HepG2 (cell line): ENCODE measurements at regions not wholly inside any gene's neighbourhood (a gene's known extent, or its start where the extent isn't known, plus 50 kb on each side); places are given as distances from the start of the nearest gene placed in this dataset.

Source experiments
- ATAC-seq: fragments of 200-7000 bp; cut with Tn5 transposase; 3 replicates; pipeline ENCODE4 v1.9.1; 2020; ENCODE audit warnings: mild to moderate bottlenecking, moderate library complexity
- BruUV-seq: library from RNA; stranded (reverse); fragments of 400-500 nt; replicated peaks from 2 replicates; lab custom pipeline; 2021; lab: Mats Ljungman, UMichigan
- CTCF ChIA-PET: fragments of 300-600 bp; formaldehyde crosslinking; extraction: SDS; loops from one replicate; lab custom pipeline; 2021; ENCODE audit warnings: low total read pairs, inconsistent platforms, low intra/inter-chr PET ratio; lab: Yijun Ruan, JAX
- POLR2A ChIA-PET: fragments of 350-600 bp; sonication (Branson Sonifier 250); formaldehyde crosslinking; loops from one replicate; lab custom pipeline; 2020; ENCODE audit warnings: antibody characterized with exemption, inconsistent platforms; lab: Yijun Ruan, JAX
- DNase-seq: peaks from one replicate; pipeline ENCODE4 v3.0.0-alpha.2; 2015; ENCODE audit warnings: low spot score
- FAIRE-seq: peaks from 3 replicates; lab custom pipeline; 2011; peaks lifted over from hg19 to GRCh38; lab: Jason Lieb, UNC
- H2AFZ ChIP-seq: one replicate; pipeline ENCODE4 v1.6.1; 2011; ENCODE audit warnings: low read length, inconsistent platforms
- H3K27ac ChIP-seq: fragments of 300-600 bp; 3 replicates; pipeline ENCODE4 v1.8.0; 2011; ENCODE audit warnings: mixed run types, mild to moderate bottlenecking, mixed read lengths, low read length, inconsistent platforms; ENCODE audit not compliant: insufficient read depth; ENCODE audit errors: extremely low read length
- H3K27me3 ChIP-seq, 2 experiments: fragments of 200-600 bp in 1 of 2; 2 replicates in 1 of 2; 3 replicates in 1 of 2; pipeline versions ENCODE4 v1.6.0 to v1.8.0; 2011; ENCODE audit warnings: low read length in 2 of 2, mild to moderate bottlenecking in 2 of 2, moderate library complexity in 2 of 2, inconsistent platforms in 1 of 2; ENCODE audit not compliant: insufficient read depth in 2 of 2, control insufficient read depth in 1 of 2
- H3K36me3 ChIP-seq, 2 experiments: fragments of 200-600 bp in 1 of 2; replicated peaks in 1 of 2; 2 replicates in 1 of 2; 3 replicates in 1 of 2; pipeline versions ENCODE4 v1.5.1 to v1.8.0; 2011; ENCODE audit warnings: low read length in 2 of 2, inconsistent platforms in 1 of 2; ENCODE audit not compliant: insufficient read depth in 2 of 2, control insufficient read depth in 1 of 2
- H3K4me1 ChIP-seq: 2 replicates; pipeline ENCODE4 v1.5.1; 2012; ENCODE audit warnings: low read length, inconsistent platforms; ENCODE audit not compliant: insufficient read depth
- H3K4me2 ChIP-seq: 2 replicates; pipeline ENCODE4 v1.6.0; 2011; ENCODE audit warnings: low read depth, low read length, inconsistent platforms
- H3K4me3 ChIP-seq, 3 experiments: fragments of 200-600 bp in 1 of 3; sonication (generic), shearing (Covaris generic) in 1 of 3; replicated peaks in 1 of 3; 2 replicates each; pipeline ENCODE4 v1.5.1; 2011 to 2016; ENCODE audit warnings: low read length in 3 of 3, inconsistent platforms in 2 of 3, low read depth in 2 of 3, mild to moderate bottlenecking in 2 of 3, control low read depth in 1 of 3, mixed read lengths in 1 of 3; ENCODE audit not compliant: insufficient read depth in 1 of 3
- H3K79me2 ChIP-seq: one replicate; pipeline ENCODE4 v1.6.1; 2011; ENCODE audit warnings: low read length, inconsistent platforms; ENCODE audit not compliant: insufficient read depth
- H3K9ac ChIP-seq: 2 replicates; pipeline ENCODE4 v1.6.0; 2011; ENCODE audit warnings: mild to moderate bottlenecking, low read depth, low read length, inconsistent platforms; ENCODE audit not compliant: insufficient read depth
- H3K9me3 ChIP-seq: 2 replicates; pipeline ENCODE4 v1.5.1; 2012; ENCODE audit warnings: mild to moderate bottlenecking, low read length
- H4K20me1 ChIP-seq: 2 replicates; pipeline ENCODE4 v1.6.0; 2011; ENCODE audit warnings: inconsistent platforms, mild to moderate bottlenecking, low read length, moderate library complexity; ENCODE audit not compliant: insufficient read depth
- CEBPB ChIP-seq: IDR thresholded peaks from 2 replicates; pipeline ENCODE4 v1.6.1; 2011; ENCODE audit warnings: low read depth, low read length, improper control_type of control experiment, borderline replicate concordance
- HOXA5 ChIP-seq: sonication (generic); formaldehyde crosslinking; IDR thresholded peaks from 2 replicates; pipeline ENCODE4 v1.4.0; 2020; ENCODE audit warnings: missing genetic modification reagents
- MEF2D ChIP-seq: sonication (generic); formaldehyde crosslinking; IDR thresholded peaks from 2 replicates; pipeline ENCODE4 v1.5.1; 2020; ENCODE audit warnings: mild to moderate bottlenecking, missing genetic modification reagents
- SKI ChIP-seq: fragments of 450-650 bp; IDR thresholded peaks from one replicate; pipeline ENCODE4 v1.6.1; 2018; ENCODE audit warnings: mild to moderate bottlenecking; ENCODE audit not compliant: partially characterized antibody
- ZBTB8A ChIP-seq: sonication (generic); formaldehyde crosslinking; IDR thresholded peaks from 2 replicates; pipeline ENCODE4 v1.4.0; 2020; ENCODE audit warnings: mild to moderate bottlenecking, low read depth, missing genetic modification reagents, borderline replicate concordance
- ZMYM3 ChIP-seq: sonication (generic); formaldehyde crosslinking; IDR thresholded peaks from 2 replicates; pipeline ENCODE4 v1.5.1; 2020; ENCODE audit warnings: mild to moderate bottlenecking, missing genetic modification reagents
- ZNF256 ChIP-seq: sonication (generic); formaldehyde crosslinking; conservative IDR thresholded peaks from 2 replicates; pipeline ENCODE4 v1.4.0; 2020; ENCODE audit warnings: missing genetic modification reagents
- ZNF552 ChIP-seq: sonication (generic); formaldehyde crosslinking; IDR thresholded peaks from 2 replicates; pipeline ENCODE4 v1.9.0; 2022; ENCODE audit warnings: missing genetic modification reagents, mild to moderate bottlenecking, borderline replicate concordance
- ZNF615 ChIP-seq: sonication (generic); formaldehyde crosslinking; IDR thresholded peaks from 2 replicates; pipeline ENCODE4 v1.5.0; 2020; ENCODE audit warnings: mild to moderate bottlenecking, missing genetic modification reagents, borderline replicate concordance
- ZNF775 ChIP-seq: sonication (generic); formaldehyde crosslinking; IDR thresholded peaks from 2 replicates; pipeline ENCODE4 v1.4.0; 2020; ENCODE audit warnings: missing genetic modification reagents, mild to moderate bottlenecking, moderate library complexity, borderline replicate concordance
- ZNF878 ChIP-seq: sonication (generic); formaldehyde crosslinking; IDR thresholded peaks from 2 replicates; pipeline ENCODE4 v1.8.1; 2023; ENCODE audit warnings: mild to moderate bottlenecking, missing genetic modification reagents, moderate library complexity
- WGBS: methylation state at CpG from one replicate; pipeline ENCODE4 v1.1.6; 2017; ENCODE audit warnings: low lambda C conversion rate; 5-methylcytosine and 5-hydroxymethylcytosine counted together
- in situ Hi-C: cut with HindIII; loops from 2 replicates; pipeline ENCODE4 v1.10.0; 2017; ENCODE audit warnings: low pct_unique_long_range_greater_than_20kb; ENCODE audit not compliant: extremely low pct_ligation_motif_present
- intact Hi-C: fragments of 100-400 bp; cut with micrococcal nuclease; formaldehyde crosslinking; loops from one replicate; pipeline ENCODE4 v1.10.0; 2022; ENCODE audit not compliant: unreplicated experiment
- TF ChIP-seq, protein P1 (sequence below): IDR thresholded peaks from 2 replicates; pipeline ENCODE4 v1.6.1; 2016; ENCODE audit warnings: low read depth
- TF ChIP-seq, protein P2 (sequence below): sonication (generic); formaldehyde crosslinking; IDR thresholded peaks from 2 replicates; pipeline ENCODE4 v1.4.0; 2020; ENCODE audit warnings: missing genetic modification reagents, borderline replicate concordance

DNA sequence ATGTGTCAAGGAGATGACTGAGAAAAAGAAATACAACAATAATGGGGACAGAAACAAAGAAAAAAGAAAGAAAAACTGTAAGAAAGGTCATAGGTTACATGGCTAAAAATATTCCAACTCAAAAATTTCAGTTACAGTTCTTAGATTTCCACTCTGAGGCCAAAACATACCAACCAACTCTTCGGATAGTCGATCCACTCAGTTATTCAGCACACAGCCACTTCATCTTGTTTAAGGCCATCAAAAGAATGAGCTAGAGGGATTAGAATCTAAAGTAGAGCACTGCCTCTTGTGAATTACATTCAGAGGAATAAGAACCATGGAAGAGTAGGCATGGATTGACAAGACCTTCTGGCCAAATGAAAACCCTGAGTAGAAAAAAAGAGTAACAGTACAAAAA is 277.0 kb downstream of the MRPL39 start:
- no peak overlapping the region for H2AFZ ChIP-seq
- 3% methylated on average over 2 of the region's 2 CpGs for WGBS

DNA sequence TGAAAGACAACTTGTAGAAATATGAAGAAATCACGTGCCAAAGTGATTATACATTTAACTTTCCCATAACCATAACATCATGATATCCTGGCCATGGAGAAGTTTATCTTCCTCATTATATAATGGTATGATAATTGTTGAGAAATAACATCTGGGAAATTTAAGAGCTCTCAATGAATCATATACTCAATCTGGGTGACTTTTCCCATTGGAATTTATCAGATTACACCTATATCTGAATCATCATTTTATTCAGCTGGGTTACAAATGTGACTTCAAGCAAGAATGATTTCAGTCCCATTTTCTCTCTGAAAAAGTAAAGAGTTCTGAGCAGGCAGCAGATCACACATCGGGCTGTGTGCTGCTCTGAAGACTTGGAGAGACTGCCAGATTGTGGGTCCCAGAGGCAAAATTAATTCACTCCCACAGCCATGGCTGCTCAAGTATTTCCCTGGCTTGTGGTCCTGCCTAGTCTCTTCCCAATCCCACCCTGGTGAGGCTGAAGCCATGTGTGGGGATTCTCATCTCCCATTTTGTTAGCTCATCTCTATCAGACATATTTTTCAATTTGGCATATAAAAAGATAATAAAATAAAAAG is 278.0 kb downstream of the MRPL39 start:
- H3K27me3 ChIP-seq = no peaks in the 10 kb centered on the region
- no peak overlapping the region for H3K27ac ChIP-seq
- H3K4me2 ChIP-seq = no peak overlapping the region
- FAIRE-seq (no peak), DNase-seq (no peak), ATAC-seq (no peak)
- POLR2A ChIA-PET = no interaction called here
- no peaks in the 10 kb centered on the region for H3K36me3 ChIP-seq
- H3K9ac ChIP-seq = no peak overlapping the region
- H3K4me3 ChIP-seq = no peak overlapping the region
- CTCF ChIA-PET = no interaction called here
- no peaks in the 10 kb centered on the region for H3K4me1 ChIP-seq
- no peaks in the 10 kb centered on the region for H3K79me2 ChIP-seq
- no peak overlapping the region for H2AFZ ChIP-seq
- TF ChIP-seq SKI = no peak
- no peak for TF ChIP-seq MEF2D (CRISPR knock-in tag)
- TF ChIP-seq, protein P1, sequence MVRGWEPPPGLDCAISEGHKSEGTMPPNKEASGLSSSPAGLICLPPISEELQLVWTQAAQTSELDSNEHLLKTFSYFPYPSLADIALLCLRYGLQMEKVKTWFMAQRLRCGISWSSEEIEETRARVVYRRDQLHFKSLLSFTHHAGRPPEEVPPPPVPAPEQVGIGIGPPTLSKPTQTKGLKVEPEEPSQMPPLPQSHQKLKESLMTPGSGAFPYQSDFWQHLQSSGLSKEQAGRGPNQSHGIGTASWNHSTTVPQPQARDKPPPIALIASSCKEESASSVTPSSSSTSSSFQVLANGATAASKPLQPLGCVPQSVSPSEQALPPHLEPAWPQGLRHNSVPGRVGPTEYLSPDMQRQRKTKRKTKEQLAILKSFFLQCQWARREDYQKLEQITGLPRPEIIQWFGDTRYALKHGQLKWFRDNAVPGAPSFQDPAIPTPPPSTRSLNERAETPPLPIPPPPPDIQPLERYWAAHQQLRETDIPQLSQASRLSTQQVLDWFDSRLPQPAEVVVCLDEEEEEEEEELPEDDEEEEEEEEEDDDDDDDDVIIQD (CRISPR knock-in tag) = no peak
- TF ChIP-seq HOXA5 (CRISPR knock-in tag) = no peak
- TF ChIP-seq, protein P2, sequence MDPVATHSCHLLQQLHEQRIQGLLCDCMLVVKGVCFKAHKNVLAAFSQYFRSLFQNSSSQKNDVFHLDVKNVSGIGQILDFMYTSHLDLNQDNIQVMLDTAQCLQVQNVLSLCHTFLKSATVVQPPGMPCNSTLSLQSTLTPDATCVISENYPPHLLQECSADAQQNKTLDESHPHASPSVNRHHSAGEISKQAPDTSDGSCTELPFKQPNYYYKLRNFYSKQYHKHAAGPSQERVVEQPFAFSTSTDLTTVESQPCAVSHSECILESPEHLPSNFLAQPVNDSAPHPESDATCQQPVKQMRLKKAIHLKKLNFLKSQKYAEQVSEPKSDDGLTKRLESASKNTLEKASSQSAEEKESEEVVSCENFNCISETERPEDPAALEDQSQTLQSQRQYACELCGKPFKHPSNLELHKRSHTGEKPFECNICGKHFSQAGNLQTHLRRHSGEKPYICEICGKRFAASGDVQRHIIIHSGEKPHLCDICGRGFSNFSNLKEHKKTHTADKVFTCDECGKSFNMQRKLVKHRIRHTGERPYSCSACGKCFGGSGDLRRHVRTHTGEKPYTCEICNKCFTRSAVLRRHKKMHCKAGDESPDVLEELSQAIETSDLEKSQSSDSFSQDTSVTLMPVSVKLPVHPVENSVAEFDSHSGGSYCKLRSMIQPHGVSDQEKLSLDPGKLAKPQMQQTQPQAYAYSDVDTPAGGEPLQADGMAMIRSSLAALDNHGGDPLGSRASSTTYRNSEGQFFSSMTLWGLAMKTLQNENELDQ (CRISPR knock-in tag) = no peak
- no peak for TF ChIP-seq CEBPB
- TF ChIP-seq ZNF552 (CRISPR knock-in tag) = no peak
- no peak for TF ChIP-seq ZNF256 (CRISPR knock-in tag)
- no peak for TF ChIP-seq ZBTB8A (CRISPR knock-in tag)
- TF ChIP-seq ZNF775 (CRISPR knock-in tag) = no peak
- no TSS peak for BruUV-seq
- intact Hi-C loops (no loop called here), in situ Hi-C loops (no loop called here)
- peaks cover 77% of the 10 kb centered on the region for H3K9me3 ChIP-seq
- H4K20me1 ChIP-seq = no peaks in the 10 kb centered on the region
- WGBS = 2% methylated on average over 2 of the region's 2 CpGs

More for the DNA sequence above, 277.0 kb downstream of the MRPL39 start:
- POLR2A ChIA-PET = no interaction called here
- TF ChIP-seq ZNF878 (CRISPR knock-in tag) = no peak
- TF ChIP-seq ZNF615 = no peak
- TF ChIP-seq ZMYM3 (CRISPR knock-in tag) = no peak
- no peaks in the 10 kb centered on the region for H3K36me3 ChIP-seq
- DNase-seq = no peak
- intact Hi-C loops (no loop called here), in situ Hi-C loops (no loop called here)
- no peak for FAIRE-seq
- no peak overlapping the region for H3K27ac ChIP-seq
- peaks cover 80% of the 10 kb centered on the region for H3K9me3 ChIP-seq
- H4K20me1 ChIP-seq = no peaks in the 10 kb centered on the region
- no peak overlapping the region for H3K9ac ChIP-seq
- H3K4me3 ChIP-seq = no peak overlapping the region
- H3K79me2 ChIP-seq = no peaks in the 10 kb centered on the region
- H3K27me3 ChIP-seq = no peaks in the 10 kb centered on the region
- BruUV-seq = no TSS peak
- no peak overlapping the region for H3K4me2 ChIP-seq
- no peak for ATAC-seq
- CTCF ChIA-PET = no interaction called here
- H3K4me1 ChIP-seq = no peaks in the 10 kb centered on the region
